CD4-positive, alpha-beta T cell treated with Interleukin-17A for 4 hours (primary cell): ENCODE measurements at regions not wholly inside any gene's neighbourhood (a gene's known extent, or its start where the extent isn't known, plus 50 kb on each side); places are given as distances from the start of the nearest gene placed in this dataset.
"Not testable (repeated sequence)": the region's sequence is repeated elsewhere in the genome, so short reads cannot be mapped to it uniquely, and the experiment has no call there.

ENCODE experiments used
- DNase-seq: peaks from one replicate; pipeline ENCODE4 v3.0.0-alpha.2; 2020; ENCODE audit warnings: mixed read lengths

DNA sequence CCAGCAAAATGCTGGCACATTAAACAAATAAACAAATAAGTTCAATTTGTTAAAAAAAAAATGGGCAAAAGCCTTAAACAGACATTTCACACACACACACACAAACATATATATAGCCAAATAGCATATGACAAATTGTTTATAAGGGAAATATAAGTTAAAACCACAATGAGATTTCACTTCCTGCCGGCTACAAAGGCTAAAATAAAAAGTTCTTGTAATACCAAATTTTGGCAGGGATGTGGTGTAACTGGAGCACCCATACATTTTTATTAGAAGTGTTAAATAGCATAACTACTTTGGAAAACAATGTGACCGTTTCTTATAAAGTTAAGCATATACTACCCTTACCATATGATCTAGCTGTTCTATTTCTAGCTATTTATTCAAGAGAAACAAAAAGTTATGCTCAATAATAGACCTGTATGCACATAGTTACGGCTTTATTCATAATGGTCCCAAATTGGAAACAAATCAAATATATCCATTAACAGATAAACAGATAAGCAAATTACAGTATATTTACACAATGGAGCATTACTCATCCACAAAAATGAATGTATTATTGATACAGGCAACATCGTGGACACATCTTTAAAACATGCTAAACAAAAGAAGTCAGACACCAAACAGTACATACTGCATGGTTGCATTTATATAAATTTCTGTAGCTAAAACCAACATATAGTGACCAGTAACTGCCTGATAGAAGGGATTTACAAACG lies 93.9 kb downstream of the EOMES start:
- DNase-seq, result no peak

DNA sequence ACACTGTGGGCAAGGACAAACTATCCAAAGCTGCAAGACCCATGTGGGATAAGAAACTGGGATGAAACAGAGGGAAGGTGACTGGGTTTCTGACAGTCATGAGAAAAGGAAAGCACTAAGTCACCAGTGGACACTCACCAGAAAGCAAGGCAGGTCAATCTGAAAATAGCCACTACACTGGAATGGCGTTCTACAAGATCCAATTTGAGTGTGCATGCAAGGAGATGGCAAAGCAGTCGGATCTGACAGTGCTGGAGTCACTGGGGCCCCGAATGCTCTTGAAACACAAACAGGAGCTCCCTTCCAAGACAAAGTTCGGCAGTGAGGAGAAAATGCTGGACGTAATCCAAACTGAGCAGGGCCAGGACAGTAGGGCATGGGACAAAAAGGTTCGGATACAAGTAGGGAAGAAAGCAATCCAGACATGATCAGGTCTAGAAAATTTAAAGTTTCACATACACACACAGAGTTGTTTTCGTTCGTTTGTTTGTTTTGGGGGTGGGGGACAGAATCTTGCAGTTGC lies 95.5 kb downstream of the EOMES start:
- no peak for DNase-seq

DNA sequence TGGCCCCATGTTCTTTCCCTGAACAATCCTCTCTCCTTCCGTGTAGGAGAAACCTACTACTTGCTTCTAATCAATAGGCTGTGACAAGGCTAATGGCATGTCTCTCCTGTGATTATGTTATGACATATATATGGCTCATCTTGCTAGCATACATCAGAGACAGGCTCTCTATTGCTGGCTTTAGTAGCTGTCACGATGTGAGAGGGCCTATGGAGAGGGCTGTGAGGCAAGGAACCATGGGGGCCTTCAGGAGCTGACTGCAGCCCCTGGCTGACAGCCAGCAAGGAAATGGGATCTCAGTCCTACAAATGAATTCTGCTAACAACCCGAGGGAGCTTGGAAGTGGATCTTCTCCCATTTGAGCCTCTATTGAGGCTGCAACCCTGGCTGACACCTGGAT lies 96.3 kb downstream of the EOMES start:
- DNase-seq, result no peak

DNA sequence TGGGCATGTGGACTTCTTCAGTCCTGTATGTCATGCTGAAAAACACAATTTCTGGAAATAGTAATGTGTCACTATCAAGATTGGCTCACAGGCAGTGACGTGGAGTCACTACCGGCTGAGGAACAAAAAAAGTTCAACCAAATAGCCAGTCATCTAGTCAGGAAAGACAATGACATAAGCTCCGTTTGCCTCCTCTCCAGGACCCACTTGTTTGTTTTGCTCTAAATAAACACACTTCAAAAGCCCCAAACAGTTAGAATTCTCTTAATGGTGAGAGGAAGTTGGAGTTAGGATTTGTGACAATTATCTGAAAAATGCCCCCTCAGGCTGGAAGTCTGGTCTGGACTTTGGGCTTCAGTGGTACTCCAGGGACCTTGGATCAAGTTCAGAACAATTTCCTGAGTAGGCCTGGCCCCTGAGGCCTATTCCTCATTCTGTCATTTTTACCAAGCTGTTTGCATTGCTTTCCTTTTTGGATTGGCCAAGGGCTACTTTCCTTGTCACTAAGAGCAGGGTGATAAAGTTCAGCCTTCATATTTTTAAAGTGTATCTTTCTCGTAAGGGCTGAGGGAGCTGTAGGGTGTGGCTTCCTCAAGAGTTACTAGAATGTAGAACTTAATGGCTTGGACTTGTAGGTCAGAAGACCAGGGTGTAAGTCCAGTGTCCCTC lies 98.9 kb downstream of the EOMES start:
- DNase-seq, result no peak

DNA sequence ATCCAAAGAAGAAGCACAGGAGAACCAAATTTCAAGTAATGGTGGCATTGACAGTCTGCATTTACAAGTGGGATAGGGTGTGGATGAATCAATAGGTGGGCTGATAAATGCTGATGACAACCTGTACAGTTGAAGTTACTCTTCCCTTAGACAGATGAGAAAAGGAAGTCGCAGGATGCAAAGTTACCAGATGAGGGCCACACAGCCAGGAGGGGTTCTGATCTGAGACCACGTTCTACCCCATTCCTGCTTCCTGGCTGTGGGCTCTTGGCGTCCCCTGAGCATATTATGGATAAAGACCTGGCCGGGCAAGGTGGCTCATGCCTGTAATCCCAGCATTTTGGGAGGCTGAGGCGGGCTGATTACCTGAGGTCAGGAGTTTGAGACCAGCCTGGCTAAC lies 104.6 kb downstream of the EOMES start:
- no peak for DNase-seq

DNA sequence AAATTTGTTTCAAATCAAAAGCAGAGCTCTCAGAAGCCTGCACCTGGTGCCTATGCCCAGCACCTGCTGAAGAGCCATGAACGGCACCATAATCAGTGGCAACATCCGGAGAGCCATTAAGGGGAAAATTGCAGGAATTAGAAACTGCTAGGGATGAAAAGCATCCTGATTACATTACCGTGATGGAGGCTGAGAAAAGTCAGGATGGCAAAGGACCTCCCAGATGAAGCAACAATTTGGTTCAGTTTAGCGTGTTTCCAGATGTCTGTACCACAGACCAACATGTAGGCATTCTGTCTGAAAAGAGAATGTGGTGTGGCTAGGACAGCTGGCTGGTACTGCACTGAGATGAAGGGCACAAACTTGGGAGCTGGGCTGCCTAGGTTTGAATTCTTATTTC lies 106.1 kb downstream of the EOMES start:
- DNase-seq, result no peak

DNA sequence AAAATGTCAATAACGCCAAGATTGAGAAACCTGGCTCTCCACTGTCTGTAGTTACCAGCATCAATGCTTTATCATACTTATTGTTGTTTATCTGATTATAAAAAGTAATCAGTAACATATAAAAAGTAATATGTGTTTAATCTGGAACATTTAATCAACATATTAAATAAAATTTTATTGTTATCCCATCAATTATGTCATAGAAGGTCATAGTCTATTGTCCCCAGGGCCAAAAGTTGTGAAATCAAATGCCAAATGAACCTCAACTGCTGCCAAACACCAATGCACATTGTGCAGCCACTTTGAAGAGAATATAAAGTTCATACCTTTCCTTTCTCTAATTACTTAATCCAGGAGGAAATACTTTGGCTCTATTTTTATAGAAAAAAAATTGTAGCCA lies 106.6 kb downstream of the EOMES start:
- no peak for DNase-seq

DNA sequence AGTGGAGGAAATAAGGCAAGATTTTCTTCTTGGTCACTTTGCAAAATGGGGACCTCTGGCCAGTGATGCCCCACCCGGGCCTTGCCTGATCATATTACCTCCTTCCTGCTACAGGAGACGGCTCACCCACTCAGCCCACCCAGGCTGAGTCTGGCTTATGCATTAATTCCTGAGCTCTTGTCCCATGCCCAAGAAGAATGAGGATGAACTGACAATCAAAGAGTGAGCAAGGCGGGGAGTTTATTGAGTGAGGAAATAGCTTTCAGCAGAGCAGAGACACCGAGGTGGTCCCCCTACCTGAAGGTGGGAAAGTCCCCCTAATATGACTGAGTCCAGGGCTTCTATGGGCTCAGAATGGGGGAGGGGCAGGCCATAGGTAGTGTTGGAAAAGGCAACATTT lies 107.5 kb downstream of the EOMES start:
- no peak for DNase-seq

DNA sequence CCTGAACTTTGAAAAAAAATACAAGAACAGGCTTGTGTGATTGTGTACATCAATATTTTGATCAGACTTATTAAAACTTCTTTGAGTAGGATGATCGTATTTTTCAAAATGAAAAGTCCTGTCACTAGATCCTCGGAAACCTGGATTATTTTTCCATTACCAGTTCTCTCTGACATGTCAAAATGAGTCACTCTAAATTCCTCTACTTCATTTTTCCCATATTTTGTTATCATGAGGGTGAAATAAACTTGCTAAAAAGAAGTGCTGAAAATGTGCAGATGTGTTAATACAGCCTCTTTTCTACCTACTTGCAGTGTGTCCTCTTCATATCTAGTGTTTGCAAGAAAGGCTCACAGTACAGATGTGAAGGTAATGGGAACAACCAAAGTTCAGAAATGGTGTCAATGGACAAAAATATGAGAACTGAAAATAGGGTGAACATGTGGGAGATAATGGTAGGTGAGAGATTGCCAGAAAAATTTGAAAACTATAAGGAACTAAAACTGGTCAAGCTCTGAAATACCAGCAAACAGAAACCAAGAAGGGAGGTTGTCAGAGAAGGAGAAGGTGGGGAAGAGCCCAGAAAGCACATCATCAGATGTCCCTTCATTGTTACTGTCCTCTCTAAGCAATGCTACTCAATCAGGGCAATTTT lies 108.2 kb downstream of the EOMES start:
- DNase-seq, result no peak

DNA sequence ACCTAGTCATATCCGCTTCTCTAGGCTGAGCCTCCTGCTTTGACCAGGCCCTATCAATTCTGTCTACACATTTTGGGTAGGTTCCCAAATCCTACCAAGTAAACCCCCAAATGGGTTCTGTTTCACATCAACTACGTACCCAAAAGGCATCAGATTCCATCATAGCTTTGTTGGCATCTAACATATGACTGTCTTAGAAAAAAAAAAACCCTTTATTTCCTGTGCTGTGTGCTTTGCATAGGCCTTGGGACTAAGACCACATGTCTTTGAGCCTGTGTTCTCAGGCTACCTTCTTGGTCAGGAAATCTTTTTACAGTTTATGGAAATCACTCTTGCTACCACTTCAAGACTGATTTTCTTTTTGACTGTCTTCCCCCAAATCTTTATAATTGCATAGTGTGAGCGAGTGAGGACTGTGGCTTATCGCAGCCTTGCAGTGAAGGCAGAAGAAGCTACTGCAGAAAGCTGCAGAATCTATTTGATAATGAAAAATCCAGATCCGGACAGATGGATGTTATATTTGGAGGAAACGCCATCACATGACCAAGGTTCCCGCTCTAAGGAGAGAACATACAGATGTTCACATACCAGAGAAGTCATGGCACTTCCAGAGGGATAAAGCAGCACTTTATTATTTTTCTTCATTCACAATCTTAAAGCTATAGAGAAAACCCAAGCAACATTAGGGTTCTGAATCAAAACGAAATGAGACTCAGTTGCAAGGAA lies 111.2 kb downstream of the EOMES start:
- DNase-seq, result no peak

DNA sequence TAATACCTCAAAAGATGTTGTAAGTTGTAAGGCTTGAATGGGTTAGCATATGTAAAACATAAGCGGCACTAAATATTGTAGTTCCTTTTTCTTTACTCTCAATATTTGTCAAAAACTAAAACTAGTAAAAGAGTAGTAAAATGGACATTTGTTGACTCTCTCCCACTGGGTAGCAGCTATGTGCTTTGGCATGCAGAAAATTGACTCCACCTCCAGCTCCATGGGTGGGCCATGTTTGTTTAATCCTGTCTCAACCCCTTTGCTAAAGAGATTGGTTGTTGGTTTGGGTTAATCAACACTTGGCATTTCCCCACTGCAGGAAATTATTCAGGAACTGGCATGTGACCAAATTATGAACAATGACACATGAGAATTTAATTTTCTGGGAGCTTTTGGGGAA lies 114.8 kb downstream of the EOMES start:
- no peak for DNase-seq

DNA sequence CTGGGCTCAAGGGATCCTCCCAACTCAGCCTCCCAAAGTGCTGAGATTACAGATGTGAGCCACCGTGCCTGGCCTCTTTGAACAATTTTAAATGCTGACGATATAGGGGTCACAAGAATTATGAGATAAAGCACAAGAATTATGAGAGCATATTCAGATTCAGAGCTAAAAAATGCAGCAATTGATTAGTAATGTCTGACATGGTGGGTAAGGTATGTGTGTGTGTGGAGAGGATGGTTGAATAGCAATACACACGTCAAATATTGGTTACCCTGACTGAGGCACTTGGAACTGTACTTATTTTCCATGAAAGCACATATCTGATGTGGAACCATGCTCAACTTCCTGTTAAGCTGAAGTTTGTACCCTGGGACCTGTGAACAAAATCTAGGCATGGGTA lies 115.6 kb downstream of the EOMES start:
- DNase-seq, result no peak

DNA sequence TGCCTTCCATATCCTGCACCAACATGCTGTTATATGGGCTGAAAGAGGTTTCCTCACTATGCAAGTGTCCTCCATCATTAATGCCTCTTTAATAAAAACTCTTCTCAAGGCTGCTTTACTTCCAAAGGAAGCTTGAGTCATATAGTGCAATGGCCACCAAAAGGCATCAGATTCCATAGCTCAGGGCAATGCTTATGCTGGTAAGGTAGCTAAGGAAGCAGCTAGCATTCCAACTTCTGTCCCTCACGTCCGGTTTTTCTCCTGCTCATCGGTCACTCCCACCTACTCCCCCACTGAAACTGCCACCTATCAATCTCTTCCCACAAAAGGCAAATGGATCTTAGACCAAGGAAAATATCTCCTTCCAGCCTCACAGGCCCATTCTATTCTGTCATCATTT lies 117.1 kb upstream of the SLC4A7 start:
- DNase-seq, result not testable (repeated sequence)

DNA sequence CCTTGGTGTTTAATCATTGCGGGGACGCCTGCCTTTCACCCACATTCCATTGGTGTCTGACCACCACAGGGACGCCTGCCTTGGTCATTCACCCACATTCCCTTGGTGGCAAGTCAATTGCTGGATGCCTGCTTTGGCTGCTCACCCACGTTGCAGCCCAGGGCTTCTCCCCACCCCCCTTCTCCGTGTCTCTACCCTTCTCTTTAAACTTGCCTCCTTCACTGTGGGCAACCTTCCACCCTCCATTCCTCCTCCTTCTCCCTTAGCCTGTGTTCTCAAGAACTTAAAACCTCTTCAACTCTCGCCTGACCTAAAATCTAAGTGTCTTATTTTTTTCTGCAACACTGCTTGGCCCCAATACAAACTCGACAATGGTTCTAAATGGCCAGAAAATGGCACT lies 115.6 kb upstream of the SLC4A7 start:
- DNase-seq, result not testable (repeated sequence)

DNA sequence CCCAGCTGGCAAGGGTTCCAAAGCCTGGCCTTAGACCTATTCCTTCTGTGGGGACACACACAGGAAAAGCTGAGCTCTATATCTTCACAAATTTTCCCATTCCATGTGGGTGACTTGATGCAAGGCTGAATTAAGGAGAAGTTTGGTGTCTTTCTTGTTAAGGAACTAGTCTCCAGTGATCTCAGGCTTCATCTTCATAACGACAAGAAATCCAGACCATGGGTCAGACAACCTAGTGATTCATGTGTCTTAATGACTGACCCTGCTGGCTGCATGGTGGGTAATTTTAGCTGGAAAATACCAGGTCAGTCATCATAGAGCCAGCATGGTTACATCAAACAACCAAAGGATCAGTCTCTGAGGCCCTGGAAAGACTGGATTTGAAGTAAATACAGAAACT lies 112.7 kb upstream of the SLC4A7 start:
- no peak for DNase-seq

DNA sequence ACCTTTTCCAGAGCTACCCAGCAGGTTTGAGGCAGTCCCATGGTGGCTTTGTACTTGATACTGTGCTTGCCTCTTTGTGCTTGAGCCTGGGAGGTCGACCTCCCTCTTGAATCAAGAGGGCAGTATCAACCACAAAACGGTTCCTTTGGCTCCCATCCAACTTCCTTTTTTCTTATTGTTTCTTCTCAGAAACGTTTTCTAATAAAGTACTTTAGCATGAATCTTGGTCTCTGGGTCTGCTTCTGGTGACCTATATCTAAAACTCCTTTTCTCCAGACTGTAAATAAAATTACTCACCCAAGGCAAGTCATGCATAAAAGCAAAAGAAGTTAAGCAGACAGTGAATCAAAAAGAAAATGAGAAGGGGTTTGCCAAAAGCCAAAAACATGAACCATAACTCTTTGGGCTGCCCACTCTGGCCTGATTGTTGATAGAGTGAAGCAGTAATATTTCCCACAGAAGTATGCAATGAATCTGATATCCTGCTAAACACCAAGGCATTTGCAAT lies 112.2 kb upstream of the SLC4A7 start:
- DNase-seq, result peak; percentile 6

DNA sequence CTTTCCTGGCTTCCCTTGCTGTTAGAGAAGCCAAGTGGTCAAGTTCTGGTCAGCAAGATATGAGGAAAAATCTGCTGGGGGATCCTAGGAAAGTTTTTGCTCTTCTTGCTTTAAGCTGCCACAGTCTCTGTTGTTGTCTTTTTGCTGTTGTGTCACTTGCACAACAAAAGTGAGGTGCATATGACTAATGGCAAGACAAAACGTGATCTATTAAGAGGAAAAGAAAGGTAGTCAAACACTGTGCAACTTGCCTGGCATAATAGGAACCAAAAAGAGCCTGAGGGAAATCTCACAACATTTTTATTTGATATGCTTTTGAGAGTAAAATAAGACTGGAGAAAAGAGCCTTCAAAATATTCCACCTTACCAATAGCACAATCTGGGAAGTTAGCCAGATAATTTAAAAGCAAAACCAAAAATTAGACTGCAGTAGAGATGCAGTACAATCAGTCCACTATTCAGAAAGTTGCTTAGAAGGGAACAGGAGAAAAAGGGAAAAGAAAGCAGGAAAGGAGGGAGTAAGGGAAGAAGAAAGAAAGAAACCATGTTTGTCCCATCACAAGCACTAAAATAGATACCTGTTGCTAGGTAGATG lies 110.0 kb upstream of the SLC4A7 start:
- DNase-seq, result no peak

DNA sequence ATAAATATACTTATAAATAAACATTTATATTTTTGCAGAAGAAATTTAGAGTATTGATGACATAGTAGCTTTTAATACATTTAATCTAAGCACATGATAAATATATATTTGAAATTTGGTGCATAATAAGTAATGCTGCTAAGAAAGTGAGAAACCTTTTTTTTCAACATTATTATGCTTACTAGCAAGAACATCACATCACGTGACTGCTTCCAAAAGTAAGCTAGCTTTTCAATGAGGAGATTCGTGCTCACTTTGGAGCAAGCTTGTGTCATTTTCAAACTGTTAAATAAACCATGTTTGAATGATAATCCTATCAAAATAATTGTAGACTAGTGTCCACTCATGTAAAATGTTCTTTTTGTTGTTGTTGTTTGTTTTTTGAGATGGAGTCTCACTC lies 109.0 kb upstream of the SLC4A7 start:
- no peak for DNase-seq

DNA sequence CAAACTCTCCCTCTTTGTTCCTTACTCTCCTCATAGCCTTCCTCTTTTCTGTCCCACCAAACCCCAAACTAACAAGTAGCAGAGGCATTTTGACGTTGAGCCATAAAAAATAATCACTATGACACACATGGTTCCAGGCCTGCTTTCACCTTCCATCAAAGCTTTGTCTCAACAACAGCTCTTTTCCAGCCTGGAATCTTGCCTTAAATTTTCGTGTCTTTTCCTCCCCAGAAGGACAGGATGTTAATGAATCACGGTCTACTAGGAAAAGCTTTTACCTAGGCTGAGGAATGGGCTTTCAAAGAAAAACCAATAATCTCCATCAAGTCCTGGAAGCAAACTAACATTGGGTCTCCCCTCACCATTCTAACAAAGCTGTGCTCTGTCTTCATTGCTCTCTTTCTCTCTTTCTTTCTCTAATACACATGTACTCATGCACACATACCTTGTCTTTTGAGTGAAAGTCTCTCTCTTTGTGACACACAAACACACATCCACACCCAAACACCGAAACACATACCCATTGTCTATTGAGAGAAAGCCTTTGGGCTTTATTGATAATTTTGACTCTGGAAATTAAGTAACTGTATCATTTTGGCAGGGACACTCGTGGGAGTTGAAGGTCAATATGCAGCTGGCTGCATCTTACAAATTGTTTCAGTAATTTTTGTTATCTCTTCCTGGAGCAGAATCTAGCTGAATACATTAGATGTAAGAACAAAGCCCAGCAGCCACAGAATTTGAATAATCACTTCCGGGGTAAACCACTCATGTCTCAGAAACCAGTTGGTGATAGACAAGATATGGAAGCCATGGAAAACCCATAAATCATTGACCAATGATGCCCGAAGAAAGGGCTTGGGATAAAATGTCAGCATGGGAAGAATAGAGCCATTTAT lies 107.4 kb upstream of the SLC4A7 start:
- DNase-seq, result peak; percentile 13

DNA sequence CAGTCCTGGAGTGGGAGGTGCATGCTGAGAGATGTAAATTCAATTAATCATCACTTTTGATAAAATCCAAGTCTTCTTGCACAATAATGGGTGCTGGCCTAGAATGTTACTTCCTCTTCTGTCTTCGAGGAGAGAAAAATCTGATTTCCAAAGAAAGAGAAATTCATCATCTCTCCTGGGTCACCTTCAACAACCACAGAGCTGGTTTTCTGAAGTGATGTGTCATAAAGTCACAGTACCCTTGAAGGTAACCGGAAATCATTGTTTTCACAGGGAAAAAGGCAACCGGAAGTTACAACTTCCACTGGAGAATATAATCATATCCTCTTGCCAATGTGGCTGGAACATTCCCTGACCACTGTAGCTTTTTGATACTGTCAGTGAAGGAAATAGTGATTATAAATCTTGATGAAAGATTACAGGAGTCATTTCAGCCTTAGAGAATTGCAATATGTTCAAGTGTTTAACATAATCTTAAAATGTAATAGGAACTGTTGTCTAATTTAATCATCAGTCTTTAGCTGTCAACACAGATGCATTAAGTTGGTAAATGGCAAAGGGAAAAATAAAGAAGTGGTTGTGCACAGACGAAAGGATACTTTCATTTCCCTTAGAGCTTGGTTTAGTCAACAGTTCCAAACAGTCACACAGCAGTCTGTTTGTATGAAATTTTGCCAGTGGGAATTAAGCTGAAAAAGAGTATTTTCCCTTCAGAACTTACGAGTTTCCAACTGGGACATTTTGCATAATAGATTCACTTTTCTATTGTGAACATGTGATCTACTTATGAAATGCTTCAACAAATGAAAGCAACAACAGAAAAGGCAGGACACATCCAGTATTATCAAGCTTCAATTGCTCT lies 106.5 kb upstream of the SLC4A7 start:
- DNase-seq, result peak; percentile 3

DNA sequence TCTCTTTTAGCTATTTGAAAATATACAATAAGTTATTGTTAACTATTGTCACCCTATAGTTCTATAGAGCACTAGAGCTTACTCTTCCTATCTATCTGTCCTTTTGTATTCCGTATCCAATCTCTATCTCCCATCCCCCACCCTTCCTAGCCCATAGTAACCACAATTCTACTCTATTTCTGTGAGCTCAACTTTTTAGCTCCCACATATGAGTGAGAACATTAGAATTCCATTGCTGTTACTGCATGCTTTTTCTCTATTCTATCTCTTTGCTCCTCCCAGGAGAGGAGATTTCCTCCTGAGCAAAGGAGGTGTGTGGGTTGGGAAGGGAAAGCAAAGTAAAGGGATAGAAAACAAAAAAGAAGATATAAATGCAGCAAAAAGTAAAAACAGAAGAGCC lies 105.6 kb upstream of the SLC4A7 start:
- no peak for DNase-seq
